ENCODE measurements at regions not wholly inside any gene's neighbourhood (a gene's known extent, or its start where the extent isn't known, plus 50 kb on each side); places are given as distances from the start of the nearest gene placed in this dataset.

GRCh38 chr12:34257093-34257492 lies 234.8 kb downstream of the ALG10 start:
- TF ChIP-seq, protein P1, sequence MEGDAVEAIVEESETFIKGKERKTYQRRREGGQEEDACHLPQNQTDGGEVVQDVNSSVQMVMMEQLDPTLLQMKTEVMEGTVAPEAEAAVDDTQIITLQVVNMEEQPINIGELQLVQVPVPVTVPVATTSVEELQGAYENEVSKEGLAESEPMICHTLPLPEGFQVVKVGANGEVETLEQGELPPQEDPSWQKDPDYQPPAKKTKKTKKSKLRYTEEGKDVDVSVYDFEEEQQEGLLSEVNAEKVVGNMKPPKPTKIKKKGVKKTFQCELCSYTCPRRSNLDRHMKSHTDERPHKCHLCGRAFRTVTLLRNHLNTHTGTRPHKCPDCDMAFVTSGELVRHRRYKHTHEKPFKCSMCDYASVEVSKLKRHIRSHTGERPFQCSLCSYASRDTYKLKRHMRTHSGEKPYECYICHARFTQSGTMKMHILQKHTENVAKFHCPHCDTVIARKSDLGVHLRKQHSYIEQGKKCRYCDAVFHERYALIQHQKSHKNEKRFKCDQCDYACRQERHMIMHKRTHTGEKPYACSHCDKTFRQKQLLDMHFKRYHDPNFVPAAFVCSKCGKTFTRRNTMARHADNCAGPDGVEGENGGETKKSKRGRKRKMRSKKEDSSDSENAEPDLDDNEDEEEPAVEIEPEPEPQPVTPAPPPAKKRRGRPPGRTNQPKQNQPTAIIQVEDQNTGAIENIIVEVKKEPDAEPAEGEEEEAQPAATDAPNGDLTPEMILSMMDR (IDR thresholded peaks at IDR 0.05; ENCODE audit: extremely low read depth in 1 of 2, insufficient read depth in 1 of 2, low read depth in 1 of 2, low read length in 2 of 2): no peak
- TF ChIP-seq FOS (IDR thresholded peaks at IDR 0.05; ENCODE audit: borderline replicate concordance, insufficient read depth, low read length): no peak
- TF ChIP-seq POLR2AphosphoS5 (IDR thresholded peaks at IDR 0.05; ENCODE audit: insufficient read depth, low read depth, low read length): no peak
